GM19025 (cell line): ENCODE measurements at regions not wholly inside any gene's neighbourhood (a gene's known extent, or its start where the extent isn't known, plus 50 kb on each side); places are given as distances from the start of the nearest gene placed in this dataset.
"Not testable (repeated sequence)": the region's sequence is repeated elsewhere in the genome, so short reads cannot be mapped to it uniquely, and the experiment has no call there.

Experiments used
- ATAC-seq: cut with Tn5 transposase; IDR thresholded peaks from one replicate; pipeline ENCODE4 v1.9.1; 2021; ENCODE audit warnings: mild to moderate bottlenecking, low read depth, moderate library complexity; ENCODE audit not compliant: unreplicated experiment

DNA sequence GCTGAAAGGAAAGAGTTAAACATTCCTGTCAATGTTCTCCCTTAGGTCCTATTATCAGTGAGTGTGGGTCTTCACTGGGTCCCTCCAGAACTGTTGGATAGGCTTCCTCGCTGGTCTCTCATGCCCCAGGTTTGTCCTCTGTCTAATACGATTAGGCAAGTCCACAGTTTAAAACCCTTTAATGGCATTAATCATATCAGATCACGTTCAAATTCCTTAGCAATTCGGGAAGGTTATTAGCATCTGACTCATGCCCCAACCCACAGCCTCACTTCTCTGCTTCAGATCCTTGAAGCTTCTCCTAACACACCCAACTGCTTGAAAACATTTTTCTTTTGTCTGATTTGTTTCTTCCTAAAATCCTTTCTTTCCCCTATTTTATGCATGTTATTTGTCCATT is 224.3 kb upstream of the ATP10A start:
- no peak for ATAC-seq

DNA sequence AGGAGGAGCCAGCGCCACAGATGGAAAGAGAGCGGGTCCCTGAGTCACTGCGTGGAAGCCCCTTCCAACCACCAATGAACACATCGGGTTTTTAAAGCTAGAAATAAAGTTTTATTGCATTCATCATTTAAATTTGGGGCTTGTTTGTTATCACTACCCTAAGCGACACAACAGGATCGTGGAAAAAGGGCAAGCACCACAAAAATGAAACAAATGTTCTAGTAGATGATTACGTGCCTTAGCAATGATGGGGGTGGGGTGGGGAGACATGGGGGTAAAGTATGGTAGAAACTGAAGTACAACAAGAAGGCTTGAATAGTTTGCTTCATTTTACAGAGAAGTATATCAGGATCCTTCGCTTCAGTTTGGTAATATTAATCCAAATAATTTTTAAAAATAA is 221.6 kb upstream of the ATP10A start:
- ATAC-seq = no peak

- ATAC-seq = no peak
Measured at GRCh38 chr15:26083896-26084295, 220.8 kb upstream of the ATP10A start.

DNA sequence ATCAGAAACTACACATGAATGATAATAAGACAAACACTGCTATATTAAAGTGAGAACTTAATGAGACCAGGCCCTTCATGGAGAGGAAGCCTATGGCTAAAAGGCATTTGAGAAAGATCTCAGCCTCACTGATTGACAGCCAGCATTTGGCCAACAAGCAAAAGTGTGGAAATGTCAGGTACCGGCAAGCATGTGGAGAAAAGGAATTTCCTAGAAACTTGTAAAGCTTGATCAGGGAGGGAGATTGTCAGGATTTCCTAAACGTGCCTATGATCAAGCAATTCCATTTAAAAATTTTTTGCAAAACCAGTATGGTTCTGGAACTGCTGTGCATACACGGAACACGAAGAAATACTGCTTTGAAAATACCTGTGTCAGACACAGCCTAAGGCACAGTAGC is 220.3 kb upstream of the ATP10A start:
- no peak for ATAC-seq

DNA sequence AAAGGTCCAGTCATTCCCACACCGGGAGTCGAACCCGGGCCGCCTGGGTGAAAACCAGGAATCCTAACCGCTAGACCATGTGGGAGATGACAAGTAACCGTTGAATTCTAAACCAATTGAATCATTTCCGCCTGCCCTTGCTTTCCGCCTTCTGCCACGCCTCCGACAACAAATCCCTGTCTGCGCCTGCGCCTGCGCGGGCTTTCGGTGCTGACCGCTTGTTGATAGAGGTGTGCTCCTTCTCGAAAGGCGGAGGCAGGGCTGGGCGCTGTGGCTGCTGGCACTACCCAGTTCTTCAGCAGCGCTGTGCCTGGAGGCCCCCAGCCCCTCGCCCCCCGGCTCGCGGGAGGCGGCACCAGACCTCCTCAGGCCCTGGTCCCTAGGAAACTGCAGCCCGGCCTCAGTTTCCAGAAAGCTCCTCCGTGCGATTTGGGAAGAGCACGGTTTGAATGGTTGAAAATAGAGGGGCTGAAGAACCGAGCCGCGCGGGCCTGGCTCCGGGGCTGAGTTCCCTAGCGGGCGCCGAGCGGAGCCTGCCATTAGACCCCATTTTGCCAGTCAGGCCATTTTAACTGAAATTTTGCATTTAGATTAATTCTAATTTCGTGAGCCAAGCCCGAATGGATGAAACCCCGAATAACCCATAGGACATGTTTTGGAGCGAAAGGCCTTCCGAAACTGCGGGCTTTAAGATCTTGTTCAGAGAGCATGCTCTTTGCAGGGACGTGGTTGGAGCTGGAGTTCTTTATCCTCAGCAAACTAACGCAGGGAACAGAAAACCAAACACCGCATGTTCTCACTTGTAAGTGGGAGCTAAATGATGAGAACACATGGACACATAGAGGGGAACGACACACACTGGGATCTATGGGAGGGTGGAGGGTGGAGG is 219.3 kb upstream of the ATP10A start:
- peak; percentile 91 for ATAC-seq

GRCh38 chr15:26081758-26082220 is 218.7 kb upstream of the ATP10A start:
- no peak for ATAC-seq

DNA sequence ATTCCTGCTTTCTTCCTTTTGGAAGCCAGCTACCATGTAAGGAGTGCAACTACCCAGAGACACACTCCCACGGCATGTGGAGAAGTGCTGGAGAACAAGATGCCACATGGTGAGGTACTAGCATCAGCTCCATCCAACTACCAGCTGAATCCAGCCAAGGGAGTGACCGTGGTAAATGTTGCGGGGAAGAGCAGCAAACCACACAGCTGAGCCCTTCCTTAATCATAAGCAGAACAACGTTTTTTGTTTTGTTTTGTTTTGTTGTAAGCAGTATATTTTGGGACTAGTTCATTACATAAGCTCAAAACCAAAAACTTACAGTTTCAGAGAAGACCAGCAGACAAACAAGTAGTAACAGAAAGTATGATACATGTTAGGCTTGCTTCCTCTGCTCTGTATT is 212.6 kb upstream of the ATP10A start:
- ATAC-seq = no peak

GRCh38 chr15:26073430-26074333 is 210.6 kb upstream of the ATP10A start:
- ATAC-seq = no peak

- ATAC-seq = no peak
Measured at GRCh38 chr15:26070095-26070532, 207.0 kb upstream of the ATP10A start.

DNA sequence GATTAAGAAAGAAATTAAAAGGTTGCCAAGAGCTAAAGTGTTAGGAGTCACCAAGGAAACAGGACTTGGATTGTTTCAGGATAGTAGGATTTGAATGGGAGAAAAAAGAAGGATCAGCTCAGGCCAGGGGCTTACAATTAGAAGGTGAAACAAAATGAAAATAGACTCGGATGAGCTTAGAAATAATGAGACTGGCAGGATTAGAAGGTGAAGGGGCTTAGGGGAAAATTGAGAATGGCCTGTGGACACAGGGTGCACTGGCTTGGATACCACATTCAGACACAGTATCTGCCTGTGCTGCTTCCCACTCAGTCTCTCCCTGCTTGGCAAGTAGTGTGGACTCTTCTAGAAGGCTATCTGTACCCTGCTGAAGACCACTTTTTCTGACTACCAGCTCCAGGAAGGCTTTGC is 206.1 kb upstream of the ATP10A start:
- no peak for ATAC-seq

DNA sequence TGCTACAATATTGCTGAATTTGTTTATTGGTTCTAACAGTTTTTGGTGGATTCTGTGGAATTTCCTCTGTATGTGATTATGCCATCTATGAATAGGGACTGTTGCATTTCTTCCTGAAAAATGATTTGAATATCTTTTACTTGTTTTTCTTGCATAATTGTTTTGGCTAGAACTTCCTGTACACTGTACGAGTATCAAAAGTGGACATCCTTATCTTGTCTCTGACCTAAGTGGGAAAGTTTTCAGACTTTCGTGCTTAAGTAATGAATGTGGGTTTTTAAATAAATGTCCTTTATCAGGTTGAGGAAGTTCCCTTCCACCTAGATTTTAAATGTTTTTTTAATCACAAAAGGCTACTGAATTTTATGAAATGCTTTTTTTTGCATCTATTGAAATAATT is 203.8 kb upstream of the ATP10A start:
- ATAC-seq = no peak

GRCh38 chr15:26065723-26066122 is 202.6 kb upstream of the ATP10A start:
- no peak for ATAC-seq

GRCh38 chr15:26061248-26061647 is 198.1 kb upstream of the ATP10A start:
- no peak for ATAC-seq

GRCh38 chr15:26056766-26057165 is 193.6 kb upstream of the ATP10A start:
- not testable (repeated sequence) for ATAC-seq

- ATAC-seq = no peak
Measured at GRCh38 chr15:26051761-26052675, 188.9 kb upstream of the ATP10A start.

DNA sequence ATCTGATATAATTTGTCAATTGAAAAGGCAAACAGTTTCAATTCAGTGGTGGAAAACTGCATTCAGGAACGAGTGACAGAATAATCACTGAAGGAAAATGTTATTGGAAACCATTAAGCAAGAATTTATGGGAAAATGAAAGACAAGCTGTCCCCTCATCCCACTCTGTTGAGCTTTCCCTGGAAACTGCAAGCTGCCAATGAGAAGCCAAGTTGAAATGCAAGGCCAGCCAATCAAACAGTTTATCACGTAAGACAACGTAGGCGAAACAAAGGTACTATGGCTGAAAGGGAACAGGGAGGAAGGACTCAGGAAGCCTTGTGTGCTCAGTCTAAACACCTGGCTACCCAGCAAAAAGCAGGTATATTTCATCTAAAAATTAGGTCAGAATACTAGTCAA is 187.9 kb upstream of the ATP10A start:
- ATAC-seq = no peak

DNA sequence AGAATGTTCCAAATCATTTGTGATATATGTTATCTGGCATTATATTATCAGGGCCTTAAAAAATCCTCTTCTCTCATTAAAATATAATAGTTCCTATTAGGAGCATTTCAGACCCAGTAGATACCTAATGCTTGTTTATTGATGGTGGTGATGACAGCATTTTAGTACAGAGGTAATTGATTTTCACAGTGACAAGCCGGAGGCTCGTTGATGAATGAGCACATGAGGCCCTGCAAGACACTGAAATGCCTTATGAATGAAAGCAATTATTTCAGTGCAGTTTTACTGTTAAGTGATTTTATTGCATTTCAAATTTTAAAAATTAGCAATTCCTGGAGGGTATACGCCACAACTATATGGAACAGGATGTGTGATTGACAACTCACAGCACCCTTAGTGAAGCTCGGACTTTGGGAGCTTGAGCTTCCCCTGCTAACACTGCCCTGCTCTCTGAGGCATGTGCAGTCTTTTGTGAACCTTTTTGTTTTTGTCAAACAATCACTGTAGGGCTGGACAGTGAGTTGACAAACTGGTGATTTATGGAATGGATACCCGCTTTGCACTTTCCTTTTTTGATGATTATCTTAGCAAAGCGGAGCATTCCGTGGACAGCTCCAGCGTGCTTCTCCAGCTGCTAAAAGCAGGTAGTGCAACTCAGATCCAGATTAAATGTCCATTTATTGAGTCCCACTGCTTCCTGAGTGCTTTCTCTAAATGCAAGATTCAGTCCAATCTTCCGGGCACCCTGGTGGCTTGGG is 187.0 kb upstream of the ATP10A start:
- ATAC-seq = no peak

DNA sequence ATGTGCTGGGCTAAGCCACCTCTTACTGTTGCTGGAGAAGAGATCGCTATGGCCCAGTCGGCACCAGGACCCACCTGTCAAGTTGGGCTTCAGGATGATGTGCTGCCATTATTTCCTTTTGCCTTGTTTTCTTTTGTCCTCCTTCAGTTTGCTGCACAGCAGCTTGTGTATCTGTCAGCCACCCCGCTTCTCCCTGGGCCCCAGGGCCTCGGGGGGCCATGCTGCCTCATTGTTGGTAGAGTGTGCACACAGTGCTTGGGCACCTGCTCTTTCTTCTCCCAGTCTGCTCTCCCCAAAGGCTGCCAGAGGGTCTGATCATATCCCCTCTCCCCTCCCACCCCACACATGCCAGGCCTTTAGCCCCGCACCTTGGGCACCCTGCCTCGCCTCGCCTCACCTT is 185.5 kb upstream of the ATP10A start:
- ATAC-seq = no peak

- ATAC-seq = no peak
Measured at GRCh38 chr15:26045516-26045915, 182.4 kb upstream of the ATP10A start.

DNA sequence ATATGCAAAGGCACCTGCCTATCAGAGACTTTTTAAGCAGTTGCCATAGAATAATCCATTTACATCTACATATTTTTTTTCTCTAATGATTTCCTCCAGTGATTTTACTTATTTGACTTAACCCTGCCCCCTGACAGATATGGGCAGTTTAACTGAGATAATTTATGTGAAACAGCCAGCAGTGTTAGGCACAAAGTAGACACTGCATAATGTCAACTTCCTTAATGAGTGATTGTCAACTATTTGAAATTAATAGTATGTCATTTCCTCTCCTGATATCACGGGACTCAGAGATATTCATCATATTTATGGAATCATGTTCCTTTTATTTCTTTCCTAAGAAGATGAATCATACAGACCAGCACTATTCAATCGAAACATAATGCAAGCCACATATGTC is 179.9 kb upstream of the ATP10A start:
- ATAC-seq = no peak
